Activated CD8-positive, alpha-beta memory T cell treated with anti-CD3 and anti-CD28 coated beads for 4 hours (primary cell): ENCODE measurements at regions not wholly inside any gene's neighbourhood (a gene's known extent, or its start where the extent isn't known, plus 50 kb on each side); places are given as distances from the start of the nearest gene placed in this dataset.

Experiments
- DNase-seq, 2 donors: peaks; one replicate each; pipeline ENCODE4 v3.0.0-alpha.2; 2020; ENCODE audit warnings: low read depth in 2 of 2

DNA sequence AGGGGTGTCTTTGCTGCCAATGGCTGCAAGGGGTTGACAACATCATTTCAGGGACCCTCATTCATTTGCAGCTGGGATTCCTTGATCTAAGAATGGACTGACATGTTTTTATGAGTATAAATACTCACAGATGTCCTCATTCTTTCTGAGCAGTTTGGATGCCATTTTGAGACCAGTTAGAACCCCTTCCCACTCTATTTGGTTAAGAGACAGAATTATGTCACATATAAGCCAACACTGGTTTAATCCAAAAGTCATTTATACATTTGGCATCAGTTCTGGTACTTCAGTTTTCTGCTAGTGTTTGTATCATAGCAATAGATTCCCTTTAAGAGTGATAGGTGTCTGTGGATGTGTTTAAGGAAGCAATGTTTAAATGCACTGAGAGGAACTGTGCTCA is 248.8 kb downstream of the SAMD5 start:
- DNase-seq, result no peak

DNA sequence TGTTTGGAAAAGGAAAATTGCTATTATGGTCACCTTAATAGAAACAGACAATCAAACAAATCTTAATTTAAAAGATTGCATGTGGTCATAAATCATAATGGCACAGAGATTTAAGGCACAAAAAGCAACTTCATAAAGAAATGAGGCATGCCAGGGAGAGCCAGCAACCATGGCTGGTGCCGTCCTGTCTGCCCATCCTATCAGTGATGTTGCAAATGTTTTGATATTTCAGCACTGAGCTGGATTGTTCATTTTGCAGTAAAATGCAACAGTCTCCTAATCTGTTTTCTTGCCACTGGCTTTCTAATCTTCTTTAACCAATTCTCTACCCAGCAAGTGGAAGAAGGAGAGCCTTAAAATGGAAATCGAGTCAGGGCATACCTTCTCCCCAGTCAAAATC is 249.8 kb downstream of the SAMD5 start:
- no peak for DNase-seq

GRCh38 chr6:147759093-147759492 is 250.6 kb downstream of the SAMD5 start:
- DNase-seq, result no peak

- no peak for DNase-seq
Observed at GRCh38 chr6:147759536-147759935, 251.0 kb downstream of the SAMD5 start.

- DNase-seq, result no peak
Observed at GRCh38 chr6:147765541-147765940, 257.1 kb downstream of the SAMD5 start.

DNA sequence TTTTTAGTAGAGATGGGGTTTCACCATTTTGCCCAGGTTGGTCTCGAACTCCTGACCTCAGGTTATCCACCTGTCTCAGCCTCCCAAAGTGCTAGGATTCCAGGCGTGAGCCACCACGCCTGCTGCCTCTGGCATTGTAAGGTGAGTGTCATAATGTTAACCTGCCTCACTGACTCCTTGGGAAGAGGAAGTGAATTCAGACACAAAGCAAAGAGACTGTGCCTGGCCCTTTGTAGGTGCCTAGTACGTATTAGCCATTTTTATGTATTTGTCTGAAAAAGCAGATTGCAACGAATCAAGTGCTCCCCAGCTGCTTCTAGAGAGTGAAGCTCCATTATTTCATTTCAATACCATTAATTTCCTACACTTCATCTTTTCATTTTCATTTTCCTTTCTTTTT is 260.5 kb downstream of the SAMD5 start:
- no peak for DNase-seq

DNA sequence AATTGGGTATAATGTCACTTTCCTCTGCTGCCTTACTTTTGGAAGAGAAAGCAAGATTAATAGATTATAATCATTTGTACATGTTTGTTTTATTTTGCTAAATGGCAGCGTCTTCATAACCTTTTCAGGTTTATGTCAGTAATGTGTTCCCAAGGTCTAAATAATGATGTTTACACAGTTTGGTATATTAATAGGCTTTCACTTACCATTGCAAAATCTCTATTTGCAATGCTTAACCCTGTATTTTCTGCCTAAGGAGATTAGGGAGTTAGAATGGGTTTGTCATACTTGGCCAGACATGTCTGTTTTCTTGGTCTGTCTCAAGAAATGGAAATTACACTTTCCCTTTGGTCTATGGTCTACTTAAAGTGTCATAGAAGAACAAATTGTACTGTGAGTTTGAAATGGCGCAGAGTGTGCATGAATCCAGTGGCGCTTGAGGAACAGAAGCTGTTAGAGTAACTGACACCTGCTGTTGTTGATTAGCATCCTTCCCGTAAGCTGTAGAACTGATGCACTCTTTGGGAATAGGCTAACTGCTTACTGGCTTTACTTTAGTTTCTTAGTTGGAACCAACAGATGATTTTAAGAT is 261.1 kb downstream of the SAMD5 start:
- DNase-seq, result no peak

DNA sequence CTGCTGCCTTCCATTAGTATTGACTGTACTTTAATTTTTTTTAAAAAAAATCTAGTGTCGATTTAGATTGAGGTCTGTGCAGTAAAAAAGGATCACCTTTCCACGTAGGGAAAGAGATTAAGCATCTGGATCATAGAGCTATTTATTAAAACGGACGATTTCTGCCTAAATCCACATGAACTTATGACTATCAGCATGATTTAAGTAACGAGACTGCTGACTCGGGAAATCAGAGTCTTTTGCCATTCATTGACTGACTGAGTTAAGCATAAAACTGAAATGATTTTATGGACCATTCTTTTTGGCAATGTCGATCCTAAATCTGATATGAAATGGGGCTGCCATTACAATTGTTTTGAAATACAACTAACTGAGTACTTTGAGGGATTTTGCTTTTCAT is 261.7 kb downstream of the SAMD5 start:
- DNase-seq, result no peak

- no peak for DNase-seq
Observed at GRCh38 chr6:147772724-147773123, 264.2 kb downstream of the SAMD5 start.

DNA sequence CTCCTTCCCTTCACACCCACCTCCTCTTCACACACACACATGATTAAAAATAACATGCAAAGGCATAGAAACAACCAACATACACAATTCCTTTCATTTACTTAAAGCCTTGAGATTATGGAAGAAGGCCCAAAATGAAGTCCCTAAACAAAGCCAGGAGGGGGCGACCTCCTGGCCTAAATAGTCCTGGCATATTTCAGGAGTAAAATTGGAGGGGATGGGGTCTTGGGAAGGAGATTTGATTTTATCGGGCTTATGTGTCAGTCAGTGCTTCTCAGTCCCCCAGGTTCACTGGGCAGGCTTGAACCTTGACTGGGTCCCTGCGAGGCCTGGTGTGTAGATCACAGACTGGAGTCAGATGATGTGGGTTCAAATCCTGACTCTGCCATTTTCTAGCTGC is 266.4 kb downstream of the SAMD5 start:
- no peak for DNase-seq

GRCh38 chr6:147776631-147777213 is 268.2 kb downstream of the SAMD5 start:
- DNase-seq, result no peak

DNA sequence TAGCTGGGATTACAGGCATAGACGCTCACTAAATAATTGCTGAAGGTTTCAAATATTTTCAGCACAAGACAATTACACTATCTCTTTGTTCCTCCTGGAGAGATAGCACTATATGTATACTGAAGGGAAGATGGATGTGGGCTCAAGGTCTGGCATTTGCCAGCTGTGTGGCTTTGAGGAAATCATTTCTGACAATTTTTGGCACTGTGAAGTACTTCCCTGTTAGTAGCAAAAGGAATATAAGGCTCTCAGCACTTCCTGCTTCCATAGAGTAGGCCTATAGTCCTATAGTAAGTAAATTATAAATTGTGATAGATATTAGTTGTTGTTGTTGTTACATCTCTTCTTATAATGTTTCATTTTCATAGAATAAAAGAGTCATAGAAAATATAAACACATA is 271.1 kb downstream of the SAMD5 start:
- no peak for DNase-seq

GRCh38 chr6:147782302-147782701 is 273.8 kb downstream of the SAMD5 start:
- no peak for DNase-seq

GRCh38 chr6:147784371-147784770 is 275.9 kb downstream of the SAMD5 start:
- no peak for DNase-seq

GRCh38 chr6:147787417-147787816 is 278.9 kb downstream of the SAMD5 start:
- DNase-seq, result no peak

DNA sequence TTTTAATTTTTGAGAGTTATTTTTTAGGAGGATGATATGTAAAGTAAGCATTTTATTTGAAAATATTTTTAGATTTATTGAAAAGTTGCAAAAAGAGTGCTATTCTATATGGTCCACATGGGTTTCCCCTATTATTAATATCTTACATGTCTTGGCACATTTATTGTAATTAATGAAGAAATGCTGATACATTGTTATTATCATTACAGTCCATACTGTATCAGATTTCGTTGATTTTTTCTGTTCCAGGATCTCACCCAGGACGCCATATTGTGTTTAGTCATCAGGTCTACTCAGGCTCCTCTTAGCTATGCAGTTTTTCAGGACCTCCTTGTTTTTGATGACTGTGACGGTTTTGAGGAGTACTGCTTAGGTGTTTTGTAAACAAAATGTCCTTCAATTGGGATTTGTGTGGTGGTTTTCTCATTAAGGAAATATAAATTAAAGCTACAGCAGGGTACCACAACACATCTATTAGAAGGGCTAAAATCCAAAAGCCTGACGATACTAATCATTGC is 281.0 kb downstream of the SAMD5 start:
- no peak for DNase-seq

DNA sequence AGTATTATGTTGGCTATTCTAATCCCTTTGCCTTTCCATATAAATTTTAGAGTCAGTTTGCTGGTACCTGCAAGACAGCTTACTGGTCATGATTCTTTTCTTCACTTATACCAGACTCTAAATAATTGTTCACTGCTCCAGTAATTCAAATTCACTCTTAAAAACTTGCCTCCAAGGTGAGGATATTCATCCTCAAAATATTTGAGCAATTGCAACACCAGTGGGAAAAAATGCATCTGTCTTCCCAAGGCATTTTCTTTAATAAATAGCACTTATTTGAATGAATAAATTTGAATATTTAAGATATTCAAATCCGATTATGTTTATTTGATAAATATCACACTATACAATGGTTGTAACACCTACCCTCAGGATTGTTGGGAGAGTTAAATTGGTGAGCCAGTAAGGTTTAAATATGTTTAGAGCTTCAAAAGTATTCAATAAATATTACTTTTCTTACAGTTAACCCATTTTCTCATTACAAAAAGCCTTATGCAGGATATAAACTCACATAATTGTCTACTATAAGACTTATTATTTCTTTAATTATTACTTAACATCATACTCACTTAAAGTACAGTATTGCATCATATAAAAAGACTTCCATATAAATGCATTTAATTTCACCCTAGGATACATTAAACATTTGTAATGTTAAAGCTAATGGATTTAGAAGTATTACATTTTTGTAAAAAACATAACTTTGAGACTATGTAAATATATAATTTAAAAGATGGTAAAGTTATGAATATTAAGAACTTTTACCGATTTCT is 285.6 kb downstream of the SAMD5 start:
- DNase-seq, result no peak

- DNase-seq, result no peak
Observed at GRCh38 chr6:147802459-147802858, 294.0 kb downstream of the SAMD5 start.

- DNase-seq, result no peak
Observed at GRCh38 chr6:147805155-147805554, 296.7 kb downstream of the SAMD5 start.

GRCh38 chr6:147806697-147807096 is 298.2 kb downstream of the SAMD5 start:
- DNase-seq, result no peak

GRCh38 chr6:147808640-147809039 is 300.1 kb downstream of the SAMD5 start:
- no peak for DNase-seq

DNA sequence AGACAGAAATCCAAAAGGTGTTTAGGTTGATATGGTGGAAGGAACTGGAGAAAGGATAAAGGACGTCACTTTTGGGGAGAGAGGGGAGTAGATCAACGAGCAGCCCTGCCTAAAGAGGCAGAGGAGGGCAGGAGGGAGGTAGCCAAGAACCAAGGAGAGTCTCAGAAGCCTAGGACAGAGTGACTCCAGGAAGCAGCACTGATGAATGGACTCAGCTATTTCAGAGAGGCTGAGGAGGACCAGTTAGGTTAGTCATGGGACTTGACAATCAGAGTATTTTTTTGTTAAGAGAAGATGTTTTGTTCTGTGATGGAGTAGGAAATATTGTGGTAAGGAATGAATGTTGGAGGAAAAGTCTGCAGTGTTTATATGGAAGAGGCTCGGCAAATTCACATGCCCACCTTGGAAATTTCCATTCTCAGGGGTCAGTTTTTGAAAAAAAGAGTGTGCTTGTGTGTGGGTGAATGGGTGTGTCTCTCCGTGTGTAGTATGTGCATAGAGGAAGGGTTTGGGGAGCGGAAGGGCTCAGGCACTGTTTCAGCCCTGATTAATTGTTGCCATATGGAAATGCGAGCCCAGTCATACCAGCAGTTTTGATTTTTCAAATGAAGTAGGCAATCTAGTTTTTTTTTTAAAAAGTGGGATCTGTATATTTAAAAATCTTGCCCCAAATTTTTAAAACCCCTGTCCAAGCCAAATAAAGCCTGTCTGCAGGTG is 303.6 kb downstream of the SAMD5 start:
- no peak for DNase-seq
